GM13977 (cell line): ENCODE measurements at regions not wholly inside any gene's neighbourhood (a gene's known extent, or its start where the extent isn't known, plus 50 kb on each side); places are given as distances from the start of the nearest gene placed in this dataset.

Experiments
- DNase-seq: peaks from one replicate; pipeline ENCODE4 v3.0.0; 2012; ENCODE audit warnings: low spot score
- in situ Hi-C: fragments of 300-500 bp; cut with MboI; formaldehyde crosslinking; loops from one replicate; pipeline ENCODE4 v1.12.0; 2022; ENCODE audit warnings: low sequenced_read_pairs, low pct_unique_long_range_greater_than_20kb, mixed read lengths, inconsistent platforms; ENCODE audit not compliant: unreplicated experiment
- TF ChIP-seq, protein P1 (sequence below): IDR thresholded peaks from 2 replicates; pipeline ENCODE4 v1.5.1; 2012; ENCODE audit warnings: mild to moderate bottlenecking, control low read depth; ENCODE audit not compliant: insufficient read depth; ENCODE audit errors: extremely low read depth, missing control alignments

DNA sequence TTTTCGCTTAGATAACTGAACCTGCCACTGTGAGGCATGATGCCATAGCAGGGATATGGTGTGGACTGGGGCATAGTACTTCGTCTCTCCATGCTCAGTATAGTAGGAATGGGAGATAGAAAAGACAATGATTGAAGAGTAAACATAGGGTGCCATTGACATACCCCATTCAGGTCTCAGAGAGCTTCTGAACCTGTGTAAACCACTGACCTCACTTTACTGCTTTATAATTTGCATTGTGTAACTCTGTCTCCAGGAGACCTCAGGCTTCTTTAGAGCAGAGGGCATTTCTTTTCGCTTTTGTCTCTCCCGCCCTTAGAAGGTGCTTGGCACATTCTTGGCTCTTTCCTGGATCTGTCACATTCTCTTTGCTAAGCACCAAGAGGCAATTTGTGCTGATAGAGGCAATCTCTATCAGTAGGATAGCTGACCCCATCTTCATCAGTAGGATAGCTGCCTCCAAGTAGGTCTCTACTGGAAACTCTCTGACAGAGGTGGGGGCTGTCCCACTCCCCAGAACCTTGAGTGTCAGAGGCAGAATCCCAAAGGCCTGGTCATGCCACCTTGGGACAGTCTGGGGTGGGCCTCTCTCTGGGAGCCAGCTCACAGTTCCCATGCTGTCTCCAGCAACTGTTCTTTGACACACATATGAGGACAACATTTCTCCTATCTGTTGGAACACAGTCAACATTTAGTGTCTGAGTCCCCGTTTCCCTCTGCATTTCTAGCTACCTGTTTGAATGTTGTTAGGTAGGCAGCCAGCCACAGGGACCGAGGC, 181.9 kb downstream of the UTP18 start:
- TF ChIP-seq, protein P1, sequence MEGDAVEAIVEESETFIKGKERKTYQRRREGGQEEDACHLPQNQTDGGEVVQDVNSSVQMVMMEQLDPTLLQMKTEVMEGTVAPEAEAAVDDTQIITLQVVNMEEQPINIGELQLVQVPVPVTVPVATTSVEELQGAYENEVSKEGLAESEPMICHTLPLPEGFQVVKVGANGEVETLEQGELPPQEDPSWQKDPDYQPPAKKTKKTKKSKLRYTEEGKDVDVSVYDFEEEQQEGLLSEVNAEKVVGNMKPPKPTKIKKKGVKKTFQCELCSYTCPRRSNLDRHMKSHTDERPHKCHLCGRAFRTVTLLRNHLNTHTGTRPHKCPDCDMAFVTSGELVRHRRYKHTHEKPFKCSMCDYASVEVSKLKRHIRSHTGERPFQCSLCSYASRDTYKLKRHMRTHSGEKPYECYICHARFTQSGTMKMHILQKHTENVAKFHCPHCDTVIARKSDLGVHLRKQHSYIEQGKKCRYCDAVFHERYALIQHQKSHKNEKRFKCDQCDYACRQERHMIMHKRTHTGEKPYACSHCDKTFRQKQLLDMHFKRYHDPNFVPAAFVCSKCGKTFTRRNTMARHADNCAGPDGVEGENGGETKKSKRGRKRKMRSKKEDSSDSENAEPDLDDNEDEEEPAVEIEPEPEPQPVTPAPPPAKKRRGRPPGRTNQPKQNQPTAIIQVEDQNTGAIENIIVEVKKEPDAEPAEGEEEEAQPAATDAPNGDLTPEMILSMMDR = no peak
- DNase-seq = no peak
- in situ Hi-C loops = no loop called here

DNA sequence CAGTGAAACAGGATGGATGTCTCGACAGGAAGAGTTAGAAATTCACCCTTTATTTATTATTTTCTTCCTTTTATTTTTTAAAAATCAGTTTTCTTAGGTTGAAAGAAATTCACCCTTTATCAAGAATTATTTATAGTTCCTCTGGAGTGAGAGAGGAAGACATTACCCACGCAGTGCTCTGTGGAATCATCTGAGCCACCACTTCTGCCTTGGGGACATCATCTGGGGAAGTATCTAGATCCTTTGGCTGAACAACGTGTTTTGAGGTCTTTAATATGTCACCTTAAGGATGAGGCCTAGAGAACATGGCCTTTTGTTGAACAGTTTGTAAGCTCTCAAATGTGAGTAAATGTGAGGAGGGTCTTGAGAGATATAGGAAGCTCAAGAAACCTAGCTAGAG, 183.3 kb downstream of the UTP18 start:
- in situ Hi-C loops = no loop called here
- no peak for DNase-seq
- TF ChIP-seq, protein P1 = no peak

DNA sequence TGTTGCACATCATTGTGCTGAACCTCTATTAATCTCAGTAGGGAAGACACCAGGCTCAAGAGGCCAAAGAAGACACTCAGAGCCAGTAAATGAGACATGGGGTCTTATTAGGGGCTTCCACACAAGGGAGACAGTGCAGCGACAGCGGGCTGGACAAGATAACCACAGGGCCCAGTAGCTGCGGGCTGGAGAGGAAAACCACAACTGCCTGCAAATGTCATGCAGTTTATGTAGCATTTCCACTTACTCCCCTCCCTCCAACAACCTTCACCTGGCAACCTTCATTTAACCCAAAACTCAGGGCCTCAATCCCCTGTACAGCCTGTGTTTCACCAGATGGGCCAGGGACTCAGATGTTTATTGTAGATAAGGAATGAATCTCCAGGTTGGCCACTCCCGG, 185.6 kb downstream of the UTP18 start:
- in situ Hi-C loops = no loop called here
- DNase-seq = no peak
- TF ChIP-seq, protein P1 = no peak

DNA sequence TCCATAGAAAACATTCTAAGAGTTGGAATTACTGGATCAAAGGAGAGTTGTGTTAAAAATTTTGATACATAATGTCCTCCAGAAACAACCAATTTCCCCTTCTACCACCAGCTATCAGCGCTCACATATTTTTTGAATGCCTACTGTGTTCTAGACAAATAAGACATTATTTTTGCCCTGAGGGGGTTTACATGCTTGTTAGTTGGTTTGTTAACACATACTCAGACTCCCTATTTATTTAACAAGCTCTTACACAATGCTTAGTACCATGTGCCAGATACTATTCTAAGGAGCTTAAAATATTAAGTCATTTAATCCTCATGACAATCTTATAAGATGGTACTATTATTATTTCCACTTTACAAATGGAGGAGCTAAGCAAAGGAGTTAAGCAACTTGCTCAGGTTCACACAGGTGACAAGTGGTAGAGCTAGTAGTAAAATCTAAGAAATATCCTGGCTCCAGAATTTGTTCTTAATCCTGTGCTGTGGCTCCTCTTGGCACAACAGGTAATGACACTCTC, 194.2 kb downstream of the UTP18 start:
- in situ Hi-C loops = no loop called here
- TF ChIP-seq, protein P1 = no peak
- DNase-seq = no peak

DNA sequence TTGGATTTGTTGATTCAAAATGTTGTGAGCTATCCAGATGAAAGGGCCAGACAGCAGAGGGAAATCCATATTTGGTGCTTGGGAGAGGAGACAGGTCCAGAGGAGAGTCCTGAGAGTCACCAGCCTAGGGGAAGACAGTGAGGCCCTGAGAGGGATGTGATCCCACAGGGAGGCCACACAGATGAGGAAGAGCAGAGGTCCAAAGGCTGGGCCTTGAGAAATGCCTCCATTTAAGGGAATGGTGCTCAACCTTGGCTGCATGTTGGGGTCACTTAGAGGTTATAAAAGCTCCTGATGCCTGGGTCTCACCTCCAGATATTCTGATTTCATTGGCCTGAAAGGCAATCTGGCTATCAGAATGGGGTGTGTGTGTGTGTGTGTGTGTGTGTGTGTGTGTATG, 194.9 kb downstream of the UTP18 start:
- TF ChIP-seq, protein P1 = no peak
- in situ Hi-C loops = no loop called here
- no peak for DNase-seq

DNA sequence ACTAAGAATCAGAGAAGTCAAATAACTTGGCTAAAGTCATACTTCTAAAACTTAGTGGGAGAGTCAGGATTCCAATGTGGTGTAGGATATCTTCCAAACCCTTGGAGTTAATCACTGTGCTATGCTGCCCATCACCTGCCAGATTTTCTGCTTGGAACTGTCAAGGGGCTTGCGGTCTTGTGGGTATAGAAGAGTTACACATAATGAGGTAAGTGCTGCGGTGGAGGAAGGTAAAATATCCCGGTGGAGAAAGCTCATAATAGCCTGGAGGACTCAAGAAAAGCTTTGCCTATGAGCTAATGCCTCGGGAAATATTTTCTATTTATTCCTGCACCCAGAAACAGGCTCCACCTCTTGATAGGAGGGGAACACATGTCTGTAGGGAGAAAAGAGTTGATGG, 195.6 kb downstream of the UTP18 start:
- in situ Hi-C loops = no loop called here
- TF ChIP-seq, protein P1 = no peak
- no peak for DNase-seq
